Parathyroid adenoma (tissue), 2 donors: ENCODE measurements at regions not wholly inside any gene's neighbourhood (a gene's known extent, or its start where the extent isn't known, plus 50 kb on each side); places are given as distances from the start of the nearest gene placed in this dataset.

Experiments used
- H2AFZ ChIP-seq: fragments of 300-600 bp; sonication (generic); one replicate; pipeline ENCODE4 v1.7.0; 2017; ENCODE audit warnings: antibody characterized with exemption, mild to moderate bottlenecking
- H3K27ac ChIP-seq: fragments of 300-600 bp; sonication (generic); one replicate; pipeline ENCODE4 v1.7.0; 2017
- H3K27me3 ChIP-seq: fragments of 300-600 bp; sonication (generic); one replicate; pipeline ENCODE4 v1.7.0; 2017; ENCODE audit warnings: low read length; ENCODE audit not compliant: control insufficient read depth, insufficient read depth
- H3K36me3 ChIP-seq: fragments of 300-600 bp; sonication (generic); one replicate; pipeline ENCODE4 v1.7.0; 2017; ENCODE audit warnings: low read length; ENCODE audit not compliant: control insufficient read depth, insufficient read depth
- H3K4me1 ChIP-seq: fragments of 300-600 bp; sonication (generic); one replicate; pipeline ENCODE4 v1.7.0; 2017; ENCODE audit warnings: control low read depth
- H3K4me2 ChIP-seq: fragments of 300-600 bp; sonication (generic); one replicate; pipeline ENCODE4 v1.7.0; 2017; ENCODE audit warnings: low read length
- H3K4me3 ChIP-seq: fragments of 300-600 bp; sonication (generic); one replicate; pipeline ENCODE4 v1.7.0; 2017; ENCODE audit warnings: low read depth, low read length
- H3K79me2 ChIP-seq: fragments of 300-600 bp; sonication (generic); one replicate; pipeline ENCODE4 v1.7.0; 2017; ENCODE audit warnings: control low read depth
- H3K9ac ChIP-seq: fragments of 300-600 bp; sonication (generic); one replicate; pipeline ENCODE4 v1.7.0; 2017; ENCODE audit warnings: mild to moderate bottlenecking
- H3K9me3 ChIP-seq: fragments of 300-600 bp; sonication (generic); one replicate; pipeline ENCODE4 v1.7.0; 2017; ENCODE audit warnings: low read length; ENCODE audit not compliant: control insufficient read depth
- CTCF ChIP-seq: fragments of 300-600 bp; sonication (generic); IDR thresholded peaks from one replicate; pipeline ENCODE4 v1.7.0; 2017; ENCODE audit warnings: antibody characterized with exemption, mild to moderate bottlenecking
- donor health status: primary hyperparathyroidism.

GRCh38 chr15:94709319-94709718 is 478.0 kb downstream of the MCTP2 start:
- Histone ChIP-seq H3K4me3 (no peak overlapping the region), H3K9ac (no peak overlapping the region), H3K36me3 (no peaks in the 10 kb centered on the region), H3K27me3 (no peaks in the 10 kb centered on the region), H3K9me3 (no peaks in the 10 kb centered on the region), H3K4me2 (no peak overlapping the region), H3K4me1 (no peaks in the 10 kb centered on the region), H2AFZ (no peak overlapping the region), H3K79me2 (no peaks in the 10 kb centered on the region), H3K27ac (no peak overlapping the region)
- TF ChIP-seq CTCF = no peak

- Histone ChIP-seq H3K4me1 (no peaks in the 10 kb centered on the region), H3K36me3 (no peaks in the 10 kb centered on the region), H3K27ac (no peak overlapping the region), H3K9me3 (no peaks in the 10 kb centered on the region), H3K4me2 (no peak overlapping the region), H3K27me3 (no peaks in the 10 kb centered on the region), H3K4me3 (no peak overlapping the region), H2AFZ (no peak overlapping the region), H3K79me2 (no peaks in the 10 kb centered on the region), H3K9ac (no peak overlapping the region)
- TF ChIP-seq CTCF = no peak
These were observed 490.8 kb downstream of the MCTP2 start for GRCh38 chr15:94722024-94722636.

- Histone ChIP-seq H3K4me1 (no peaks in the 10 kb centered on the region), H3K9ac (no peak overlapping the region), H3K4me2 (no peak overlapping the region), H3K36me3 (no peaks in the 10 kb centered on the region), H2AFZ (no peak overlapping the region), H3K27me3 (no peaks in the 10 kb centered on the region), H3K79me2 (no peaks in the 10 kb centered on the region), H3K9me3 (no peaks in the 10 kb centered on the region), H3K4me3 (no peak overlapping the region), H3K27ac (no peak overlapping the region)
- TF ChIP-seq CTCF = no peak
These were observed 492.4 kb downstream of the MCTP2 start for GRCh38 chr15:94723801-94724200.

- Histone ChIP-seq H3K4me2 (no peak overlapping the region), H3K79me2 (no peaks in the 10 kb centered on the region), H3K36me3 (no peaks in the 10 kb centered on the region), H3K4me1 (no peaks in the 10 kb centered on the region), H3K27me3 (no peaks in the 10 kb centered on the region), H3K9ac (no peak overlapping the region), H3K27ac (no peak overlapping the region), H3K4me3 (no peak overlapping the region), H2AFZ (no peak overlapping the region), H3K9me3 (no peaks in the 10 kb centered on the region)
- no peak for TF ChIP-seq CTCF
These were observed 499.9 kb downstream of the MCTP2 start for GRCh38 chr15:94731286-94731685.

- Histone ChIP-seq H3K4me2 (no peak overlapping the region), H3K9ac (no peak overlapping the region), H3K4me1 (no peaks in the 10 kb centered on the region), H3K9me3 (no peaks in the 10 kb centered on the region), H3K36me3 (no peaks in the 10 kb centered on the region), H3K27ac (no peak overlapping the region), H2AFZ (no peak overlapping the region), H3K4me3 (no peak overlapping the region), H3K27me3 (no peaks in the 10 kb centered on the region), H3K79me2 (no peaks in the 10 kb centered on the region)
- no peak for TF ChIP-seq CTCF
These were observed 503.1 kb downstream of the MCTP2 start for GRCh38 chr15:94734460-94734859.
